HCEC 1CT (cell line): ENCODE measurements at regions not wholly inside any gene's neighbourhood (a gene's known extent, or its start where the extent isn't known, plus 50 kb on each side); places are given as distances from the start of the nearest gene placed in this dataset.
A peak's percentile ranks its signal among the peaks of the same experiment; 100 is the strongest.
"Not testable (repeated sequence)": the region's sequence is repeated elsewhere in the genome, so short reads cannot be mapped to it uniquely, and the experiment has no call there.

Experiments
- DNase-seq: peaks from one replicate; pipeline ENCODE4 v3.0.0-alpha.2; 2017

DNA sequence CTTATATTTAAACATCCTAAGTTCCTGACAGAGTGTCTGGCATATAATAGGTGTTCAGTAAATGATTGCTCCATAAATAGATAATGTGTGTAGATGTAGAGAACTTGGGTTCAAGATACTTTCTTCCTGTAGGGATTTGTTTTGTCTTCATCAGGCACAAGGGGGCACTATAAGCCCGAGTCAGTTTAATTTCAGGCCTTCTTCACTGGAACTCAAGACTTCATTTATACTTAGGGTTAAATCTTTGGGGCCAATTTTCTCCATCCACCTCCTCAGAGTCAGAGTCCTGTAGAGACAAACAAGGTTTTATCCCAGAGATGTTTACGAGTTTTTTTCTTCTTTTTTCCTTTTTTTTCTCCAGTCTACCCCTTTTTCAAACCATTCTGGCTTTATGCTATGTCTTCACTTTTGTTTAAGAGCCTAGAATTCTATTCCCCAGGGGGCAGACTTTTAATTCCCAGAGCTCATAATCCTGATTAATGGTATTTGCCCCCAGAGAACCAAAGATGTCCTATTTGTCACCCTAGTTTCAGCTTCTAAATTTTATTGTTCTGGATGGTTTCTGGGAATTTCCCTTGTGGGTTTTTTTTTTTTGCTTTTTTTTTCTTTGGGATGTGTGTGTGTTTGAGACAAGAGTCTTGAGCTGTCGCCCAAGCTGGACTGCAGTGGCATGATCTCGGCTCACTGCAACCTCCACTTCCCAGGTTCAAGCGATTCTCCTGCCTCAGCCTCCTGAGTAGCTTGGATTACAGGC, 88.4 kb downstream of the HFE start:
- DNase-seq: peak; percentile 68

DNA sequence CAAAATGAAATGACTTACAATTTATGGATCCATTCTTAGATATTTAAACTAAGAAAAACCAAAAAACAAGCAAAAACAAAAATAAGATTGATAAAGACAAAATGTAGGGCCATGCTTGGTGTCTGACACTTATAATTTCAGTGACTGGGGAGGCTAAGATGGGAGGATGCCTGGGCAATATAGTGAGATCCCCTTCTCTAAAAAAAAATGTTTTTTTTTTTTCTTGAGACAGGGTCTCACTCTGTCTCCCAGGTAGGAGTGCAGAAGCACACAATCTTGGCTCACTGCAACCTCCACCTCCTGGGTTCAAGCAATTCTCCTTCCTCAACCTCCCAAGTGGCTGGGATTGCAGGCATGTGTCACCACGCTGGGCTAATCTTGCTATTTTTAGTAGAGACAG, 92.4 kb downstream of the HFE start:
- no peak for DNase-seq

DNA sequence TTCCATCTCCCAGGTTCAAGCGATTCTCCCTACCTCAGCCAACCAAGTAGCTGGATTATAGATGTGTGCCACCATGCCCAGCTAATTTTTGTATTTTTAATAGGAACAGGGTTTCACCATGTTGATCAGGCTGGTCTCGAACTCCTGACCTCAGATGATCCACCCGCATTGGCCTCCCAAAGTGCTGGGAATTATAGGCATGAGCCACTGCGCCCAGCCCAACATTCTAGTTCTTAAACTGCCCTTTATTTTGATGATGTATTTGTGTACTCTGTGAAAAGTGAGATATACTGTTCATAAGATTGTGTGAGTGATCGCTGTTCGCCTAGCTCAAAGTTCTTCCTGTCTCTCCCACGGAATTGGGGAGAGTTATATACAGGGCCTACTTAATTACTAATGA, 93.1 kb downstream of the HFE start:
- no peak for DNase-seq

DNA sequence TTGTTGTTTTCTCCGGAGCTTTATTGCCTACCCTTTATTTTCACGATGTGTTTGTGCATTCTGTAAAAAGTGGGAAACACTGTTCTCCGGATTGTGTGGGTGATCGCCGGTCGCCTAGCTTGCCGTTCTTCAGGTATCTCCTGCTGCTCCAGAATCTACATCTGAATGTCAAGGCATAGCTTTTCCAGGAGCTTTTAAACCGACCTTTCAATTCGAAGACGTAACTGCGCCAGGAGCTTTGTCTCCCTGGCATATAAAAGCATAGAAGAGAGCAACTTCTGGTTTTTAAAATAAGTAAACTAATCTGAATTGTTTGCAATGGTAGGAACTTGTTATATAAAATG, 96.0 kb downstream of the HFE start:
- DNase-seq: no peak

DNA sequence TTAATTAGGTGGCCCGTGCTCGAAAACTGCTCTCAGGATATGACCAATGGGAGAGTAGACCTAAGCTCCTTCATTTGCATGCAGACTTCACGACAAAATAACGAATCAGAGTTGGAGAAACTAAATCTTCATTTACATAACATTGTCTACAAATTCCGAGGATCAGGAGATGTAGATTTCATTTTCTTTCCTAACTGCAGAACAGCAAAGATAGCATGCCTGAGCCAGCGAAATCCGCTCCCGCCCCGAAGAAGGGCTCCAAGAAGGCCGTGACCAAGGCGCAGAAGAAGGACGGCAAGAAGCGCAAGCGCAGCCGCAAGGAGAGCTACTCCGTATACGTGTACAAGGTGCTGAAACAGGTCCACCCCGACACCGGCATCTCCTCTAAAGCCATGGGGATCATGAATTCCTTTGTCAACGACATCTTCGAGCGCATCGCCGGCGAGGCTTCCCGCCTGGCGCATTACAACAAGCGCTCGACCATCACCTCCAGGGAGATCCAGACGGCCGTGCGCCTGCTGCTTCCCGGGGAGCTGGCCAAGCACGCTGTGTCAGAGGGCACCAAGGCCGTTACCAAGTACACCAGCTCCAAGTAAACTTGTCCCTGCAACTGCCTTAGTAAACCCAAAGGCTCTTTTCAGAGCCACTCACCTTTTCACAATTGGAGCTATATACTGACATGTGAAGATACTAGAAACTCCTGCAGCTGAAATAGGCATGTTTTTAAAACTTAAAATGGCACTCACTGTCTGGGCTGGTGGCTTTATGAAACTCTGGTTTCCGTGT, 96.5 kb downstream of the HFE start:
- peak; percentile 69 for DNase-seq

DNA sequence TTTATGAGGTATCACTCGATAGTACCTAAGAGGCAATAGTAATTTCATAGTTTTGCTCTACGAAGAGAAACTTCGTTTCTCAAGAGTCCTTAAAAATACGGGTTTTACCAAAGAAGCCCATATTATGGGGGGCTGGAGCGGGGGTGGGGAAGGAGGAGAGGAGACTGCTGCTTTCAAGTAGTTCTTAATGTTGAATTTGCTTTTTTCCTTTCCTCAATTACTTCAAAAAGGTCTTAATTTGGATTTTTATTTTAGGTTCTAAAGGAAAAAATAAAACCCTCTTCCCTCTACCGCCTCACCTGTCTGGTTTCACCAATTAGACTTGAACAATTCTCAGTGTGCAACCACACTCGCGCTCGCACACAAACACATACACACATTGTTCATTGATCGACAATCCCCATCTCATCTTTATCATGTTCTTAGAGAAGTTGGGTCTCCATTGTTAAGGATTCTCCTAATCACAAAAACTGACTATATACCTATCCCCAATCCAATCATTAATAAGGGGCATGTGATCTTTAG, 97.2 kb downstream of the HFE start:
- DNase-seq: no peak

DNA sequence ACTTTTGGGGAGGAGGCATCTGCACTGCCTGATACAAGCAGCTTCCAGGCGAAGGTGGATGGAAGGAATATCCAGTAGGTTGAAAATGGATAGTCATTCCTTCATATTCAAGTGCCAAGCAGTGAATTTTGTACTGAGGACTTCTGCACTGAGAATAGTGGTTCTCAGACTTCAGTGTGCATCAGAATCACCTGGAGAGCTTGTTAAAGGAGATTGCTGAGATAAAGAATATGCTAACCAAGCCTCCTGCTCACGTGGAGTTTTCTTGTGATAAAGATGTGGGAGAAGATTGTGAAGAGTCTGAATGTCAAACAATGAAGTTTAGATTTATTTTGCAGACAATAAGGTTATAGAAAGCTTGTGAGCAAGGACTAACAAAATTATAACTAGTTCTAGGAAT, 97.8 kb downstream of the HFE start:
- DNase-seq: no peak

DNA sequence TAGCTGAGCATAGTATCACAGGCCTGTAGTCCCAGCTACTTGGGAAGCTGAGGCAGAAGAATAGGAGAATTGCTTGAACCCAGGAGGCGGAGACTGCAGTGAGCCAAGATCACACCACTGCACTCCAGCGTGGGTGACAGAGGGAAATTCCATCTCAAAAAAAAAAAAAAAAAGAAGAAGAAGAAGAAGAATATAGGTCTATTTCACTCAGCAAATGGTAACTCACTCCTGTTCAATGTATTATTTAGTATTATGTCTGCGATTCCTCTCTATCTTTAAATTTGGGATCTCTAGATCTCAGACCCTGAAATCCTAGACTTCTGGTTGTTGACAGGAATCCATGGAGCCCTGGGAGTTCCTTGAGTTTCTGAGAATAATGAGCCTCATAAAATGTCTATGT, 98.6 kb downstream of the HFE start:
- no peak for DNase-seq

DNA sequence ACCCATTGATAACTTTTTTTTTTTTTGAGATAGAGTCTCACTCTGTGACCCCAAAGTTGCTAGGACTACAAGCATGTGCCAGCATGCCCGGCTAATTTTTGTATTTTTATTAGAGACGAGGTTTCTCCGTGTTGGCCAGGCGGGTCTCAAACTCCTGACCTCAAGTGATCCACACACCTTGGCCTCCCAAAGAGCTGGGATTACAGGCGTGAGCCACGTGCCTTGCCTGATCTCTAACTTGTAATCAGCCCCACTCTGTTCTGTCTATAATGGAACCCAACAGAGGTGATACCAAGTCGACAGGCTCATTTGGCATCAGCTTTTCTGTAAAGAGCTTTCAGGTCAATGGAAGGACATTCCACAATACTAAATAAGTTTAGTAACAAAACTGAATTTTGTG, 99.4 kb downstream of the HFE start:
- DNase-seq: no peak

DNA sequence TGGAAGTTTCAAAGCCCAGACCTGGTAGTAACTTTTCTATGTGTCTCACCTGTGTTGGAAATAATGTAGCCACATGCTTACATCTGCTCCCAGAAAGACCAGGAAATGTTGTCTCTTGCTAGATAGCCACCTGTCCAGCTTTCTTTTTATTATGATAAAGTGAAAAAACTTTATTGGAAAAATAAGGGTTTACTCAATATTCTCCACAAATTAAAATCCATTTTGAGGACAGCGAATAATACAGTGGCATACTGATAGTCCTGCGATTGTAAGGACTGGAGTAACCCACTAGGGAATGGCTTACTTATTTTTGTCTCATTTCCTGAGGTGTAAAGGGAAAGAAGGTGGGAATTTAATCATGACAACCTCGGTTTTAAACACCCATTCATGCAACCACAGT, 100.1 kb downstream of the HFE start:
- DNase-seq: no peak

DNA sequence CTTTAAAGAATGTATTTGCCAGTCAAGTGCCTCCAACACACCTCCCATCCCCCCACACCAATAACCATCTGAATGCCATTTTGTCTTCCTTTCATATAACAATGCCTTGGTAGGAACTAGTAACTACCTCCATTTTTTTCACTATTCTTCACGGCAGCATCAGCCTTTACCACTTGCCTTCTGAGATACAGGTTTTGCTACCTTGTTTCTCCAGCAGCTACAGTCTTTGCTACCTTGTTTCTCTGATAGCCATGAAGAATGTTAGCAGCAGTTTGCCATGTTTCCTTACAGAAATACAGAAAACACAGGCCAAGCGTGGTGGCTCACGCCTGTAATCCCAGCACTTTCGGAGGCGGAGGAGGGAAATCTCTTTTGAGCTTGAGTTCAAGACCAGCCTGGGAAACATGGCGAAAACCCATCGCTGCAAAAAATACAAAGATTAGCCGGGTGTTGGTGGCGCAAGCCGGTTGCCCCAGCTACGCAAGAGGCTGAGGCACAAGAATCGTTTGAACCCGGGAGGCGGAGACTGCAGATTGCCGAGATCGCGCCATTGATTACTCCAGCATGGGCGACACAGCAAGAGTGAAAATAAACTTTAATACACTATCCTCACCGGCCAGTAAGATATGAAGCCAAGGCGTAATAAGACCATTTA, 100.9 kb downstream of the HFE start:
- peak; percentile 54 for DNase-seq

DNA sequence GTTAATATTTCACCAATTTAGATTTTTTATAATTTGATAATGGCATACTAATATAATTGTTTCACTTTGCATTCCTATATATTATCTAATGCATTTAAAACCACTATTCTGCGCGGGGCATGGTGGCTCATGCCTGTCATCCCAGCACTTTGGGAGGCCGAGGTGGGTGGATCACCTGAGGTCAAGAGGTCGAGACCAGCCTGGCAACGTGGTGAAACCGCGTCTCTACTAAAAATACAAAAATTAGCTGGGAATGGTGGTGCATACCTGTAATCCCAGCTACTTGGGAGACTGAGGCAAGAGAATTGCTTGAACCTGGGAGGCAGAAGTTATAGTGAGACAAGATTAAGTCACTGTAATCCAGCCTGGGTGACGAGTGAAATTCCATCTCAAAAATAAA, 104.3 kb downstream of the HFE start:
- not testable (repeated sequence) for DNase-seq

DNA sequence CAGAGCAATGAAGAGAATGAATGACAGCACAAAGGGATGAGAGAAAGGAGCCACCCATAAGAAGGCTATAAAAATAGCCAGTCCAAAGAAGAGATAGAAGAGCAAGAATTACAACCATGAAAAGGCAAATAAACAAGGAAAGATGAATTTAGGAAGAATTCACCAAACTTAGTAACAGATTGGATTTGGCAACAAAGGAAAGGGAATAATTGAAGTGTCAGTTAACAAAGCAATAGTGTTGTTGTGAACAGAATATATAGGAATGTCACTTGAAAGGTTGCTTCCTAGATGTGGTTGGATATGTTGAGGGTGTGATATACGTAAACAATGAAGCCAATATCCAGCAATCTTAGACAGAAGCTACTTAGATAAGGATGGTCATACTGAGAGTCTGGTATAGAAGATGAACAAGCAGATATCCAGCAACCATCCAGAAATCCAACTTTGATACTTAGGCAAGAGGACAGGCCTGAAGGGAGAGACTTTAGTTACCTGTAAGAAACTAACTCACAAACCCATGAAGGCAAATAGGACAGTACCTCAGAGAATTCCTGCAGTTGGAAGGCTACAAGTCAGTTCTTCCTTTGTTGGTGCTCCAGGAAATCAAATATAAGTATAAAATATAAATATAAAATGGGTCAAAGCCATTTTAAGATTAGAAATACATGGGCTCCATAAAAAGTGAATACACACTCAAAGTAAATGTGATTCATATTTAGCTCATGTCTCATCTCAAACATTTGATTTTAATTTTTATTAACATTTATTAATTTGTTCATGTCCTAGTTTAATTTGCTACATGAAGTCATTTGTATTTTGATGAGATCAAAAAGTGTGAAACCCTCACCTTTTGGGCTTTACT, 106.5 kb downstream of the HFE start:
- DNase-seq: no peak

DNA sequence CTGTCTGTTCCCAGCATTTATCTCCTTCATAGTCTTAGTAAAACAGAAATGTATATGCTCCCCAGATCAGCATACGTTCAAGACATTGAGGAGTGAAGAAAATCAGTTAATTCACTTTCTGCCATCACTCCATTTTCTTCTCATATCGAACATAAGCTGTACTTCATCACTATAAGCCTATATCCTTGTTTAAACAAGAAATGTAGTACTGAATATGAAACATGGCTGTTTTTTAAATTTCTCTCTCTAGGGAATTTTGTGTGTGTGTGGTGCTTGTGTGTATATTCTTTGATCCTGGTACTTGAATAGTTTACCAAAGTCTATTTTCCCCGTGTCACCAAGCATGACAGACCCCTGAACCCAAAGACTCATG, 107.1 kb downstream of the HFE start:
- no peak for DNase-seq

DNA sequence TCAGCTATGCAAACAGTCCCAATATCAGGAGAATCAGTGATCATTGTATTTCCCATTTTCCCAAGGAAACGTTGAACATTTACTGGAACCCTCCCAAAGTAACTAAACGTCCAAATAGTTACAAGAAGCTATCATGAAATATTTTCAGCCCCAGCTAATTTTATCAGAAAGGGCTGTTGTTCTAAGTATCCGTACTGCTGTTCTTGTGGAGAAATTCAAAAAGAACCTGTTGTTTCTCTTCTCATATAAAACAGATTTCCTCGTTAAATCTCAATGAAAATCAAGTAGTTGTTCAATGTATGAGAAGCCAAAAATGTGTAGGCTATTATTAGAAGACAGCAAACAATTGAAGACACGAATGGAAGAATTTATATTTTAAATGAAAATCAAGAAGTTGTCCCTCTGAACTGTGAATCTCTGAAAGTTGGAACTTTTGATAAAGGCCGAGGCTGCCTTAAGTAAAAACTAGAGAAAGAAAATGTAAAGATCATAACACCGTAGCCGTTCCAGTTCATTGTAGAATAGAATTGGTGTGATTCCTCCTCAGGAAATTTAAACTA, 107.7 kb downstream of the HFE start:
- DNase-seq: no peak

DNA sequence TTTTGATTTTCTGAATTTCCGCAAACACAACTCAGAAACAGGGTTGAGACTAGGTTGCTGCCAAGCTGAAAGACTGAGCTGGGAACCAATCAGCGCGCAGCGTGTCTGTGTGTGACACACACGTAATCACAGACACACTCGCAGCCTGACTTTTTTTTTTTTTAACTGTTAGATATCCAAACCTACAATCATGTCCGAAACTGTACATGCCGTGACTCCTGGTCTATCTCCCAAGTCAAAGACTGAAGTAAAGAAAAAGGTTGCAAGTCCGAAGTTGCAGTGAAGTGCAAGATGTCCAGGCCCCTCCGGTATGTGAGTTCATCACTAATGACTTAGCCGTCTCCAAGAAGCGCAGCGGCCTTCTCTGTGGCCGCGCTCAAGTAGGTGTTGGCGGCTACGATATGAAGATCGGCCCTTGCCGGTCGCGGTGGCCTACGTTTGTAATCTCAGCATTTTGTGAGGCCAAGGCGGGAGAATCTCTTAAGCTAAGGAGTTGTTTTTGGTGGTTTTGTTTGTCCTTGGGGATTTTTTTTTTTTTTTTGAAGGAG, 108.2 kb downstream of the HFE start:
- DNase-seq: peak; percentile 89

DNA sequence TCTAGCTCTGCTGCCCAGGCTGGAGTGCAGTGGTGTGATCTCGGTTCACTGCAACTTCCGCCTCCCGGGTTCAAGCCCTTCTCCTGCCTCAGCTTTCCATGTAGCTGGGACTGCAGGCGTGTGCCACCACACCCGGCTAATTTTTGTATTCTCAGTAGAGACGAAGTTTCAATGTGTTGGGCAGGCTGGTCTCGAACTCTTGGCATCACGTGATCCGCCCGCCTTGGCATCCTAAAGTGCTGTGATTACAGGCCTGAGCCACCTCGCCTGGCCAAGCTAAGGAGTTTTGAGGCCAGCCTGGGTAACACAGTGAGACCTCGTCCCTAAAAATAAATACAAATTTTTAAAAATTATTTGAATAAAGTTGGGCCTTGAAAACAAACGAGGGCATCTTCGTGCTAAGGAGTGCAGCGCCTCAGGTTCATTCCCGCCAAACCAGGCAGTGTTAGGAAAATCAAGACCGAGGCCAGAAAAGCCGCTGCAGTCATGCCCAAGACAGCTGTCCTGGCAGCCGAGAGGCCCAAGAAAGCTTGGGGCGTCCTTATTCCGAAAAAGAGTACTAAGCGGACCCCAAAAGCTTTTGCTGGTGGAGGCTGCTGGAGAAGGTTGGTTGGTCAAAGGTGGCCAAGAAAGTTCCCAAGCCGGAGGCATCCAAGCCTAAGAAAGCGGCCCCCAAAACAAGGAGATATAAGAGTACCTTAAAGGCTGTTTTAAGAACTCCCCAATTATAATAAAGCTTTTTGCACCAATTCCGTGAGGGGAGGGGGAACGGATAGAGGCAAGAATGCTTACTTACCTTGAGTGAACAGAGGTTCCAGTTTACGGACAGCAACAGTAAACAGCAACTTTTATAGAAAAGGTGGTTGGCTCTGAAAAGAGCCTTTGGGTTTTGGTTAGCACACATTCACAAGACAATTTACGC, 109.0 kb downstream of the HFE start:
- peak; percentile 25 for DNase-seq

DNA sequence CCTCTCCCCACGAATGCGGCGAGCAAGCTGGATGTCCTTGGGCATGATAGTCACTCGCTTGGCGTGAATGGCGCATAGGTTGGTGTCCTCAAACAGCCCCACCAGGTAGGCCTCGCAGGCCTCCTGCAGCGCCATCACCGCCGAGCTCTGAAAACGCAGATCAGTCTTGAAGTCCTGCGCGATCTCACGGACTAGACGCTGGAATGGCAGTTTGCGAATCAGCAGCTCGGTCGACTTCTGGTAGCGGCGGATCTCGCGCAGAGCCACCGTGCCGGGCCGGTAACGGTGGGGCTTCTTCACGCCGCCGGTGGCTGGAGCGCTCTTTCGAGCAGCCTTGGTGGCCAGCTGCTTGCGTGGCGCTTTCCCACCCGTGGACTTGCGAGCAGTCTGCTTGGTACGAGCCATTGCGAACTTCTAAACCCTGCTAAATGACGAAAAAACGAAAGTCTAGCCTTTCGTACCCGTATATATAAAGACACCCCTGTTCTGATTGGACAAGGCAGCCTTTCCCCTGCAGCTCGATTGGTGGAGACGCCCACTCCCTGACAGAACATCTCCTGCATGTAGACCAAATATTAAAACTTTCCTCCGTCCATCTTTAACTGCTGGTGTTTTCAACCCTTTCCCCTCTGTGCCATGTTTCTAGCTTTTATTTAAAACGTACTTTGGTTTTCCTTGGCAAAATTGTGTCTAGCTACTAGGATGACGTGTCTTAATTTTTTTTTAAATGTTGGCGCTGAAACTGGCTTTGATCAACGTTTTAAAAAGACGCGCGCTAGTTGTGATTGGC, 109.8 kb downstream of the HFE start:
- peak; percentile 95 for DNase-seq

DNA sequence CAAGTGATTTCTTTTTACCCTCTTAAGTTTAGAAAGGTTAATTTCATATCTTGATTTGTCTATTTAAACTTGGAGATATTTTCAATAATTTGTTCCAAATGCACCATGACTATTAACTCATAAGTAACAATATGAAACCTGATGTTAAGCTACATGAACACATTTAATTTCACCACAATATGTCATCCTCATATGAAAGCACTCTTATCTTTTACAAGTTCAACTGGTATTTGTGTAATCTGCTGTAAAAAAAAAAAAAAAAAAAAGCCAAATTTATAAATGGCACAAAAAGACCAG, 110.4 kb downstream of the HFE start:
- no peak for DNase-seq

DNA sequence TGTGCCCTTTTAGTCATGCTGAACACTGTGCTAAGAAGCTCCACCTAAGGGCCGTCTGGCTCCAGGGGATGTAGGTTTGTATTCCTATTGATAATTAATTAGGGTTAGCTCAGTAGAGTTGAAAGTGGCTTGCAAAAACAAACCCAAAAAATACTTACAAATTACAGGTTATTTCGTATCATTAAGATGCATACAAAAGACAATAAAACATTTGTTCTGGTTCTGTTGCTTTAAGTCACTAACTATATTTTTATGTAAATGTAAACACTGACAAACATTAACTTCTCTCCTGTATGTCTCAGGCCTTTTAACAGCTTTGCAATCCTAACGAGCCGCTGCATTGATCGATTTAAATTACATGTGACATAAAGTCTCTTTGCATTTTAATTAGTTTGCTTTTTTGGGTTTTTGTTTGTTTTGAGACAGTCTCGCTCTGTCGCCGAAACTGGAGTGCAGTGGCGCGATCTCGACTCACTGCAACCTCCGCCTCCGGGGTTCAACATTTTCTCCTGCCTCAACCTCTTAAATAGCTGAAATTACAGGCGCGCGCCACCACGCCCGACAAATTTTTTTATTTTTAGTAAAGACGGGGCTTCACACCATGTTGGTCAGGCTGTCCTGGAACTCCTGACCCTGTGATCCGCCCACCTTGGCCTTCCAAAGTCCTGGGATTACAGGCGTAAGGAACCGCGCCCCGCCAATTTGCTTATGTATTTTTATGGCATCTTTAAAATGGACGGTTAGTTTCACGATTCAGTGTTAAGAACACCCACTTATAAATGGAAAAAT, 110.9 kb downstream of the HFE start:
- DNase-seq: peak; percentile 50
